NCI-H345 treated with DMSO at 0.1 percent for 48 hours (cell line): ENCODE measurements at regions not wholly inside any gene's neighbourhood (a gene's known extent, or its start where the extent isn't known, plus 50 kb on each side); places are given as distances from the start of the nearest gene placed in this dataset.
"Not testable (repeated sequence)": the region's sequence is repeated elsewhere in the genome, so short reads cannot be mapped to it uniquely, and the experiment has no call there.

Experiments used
- DNase-seq: peaks from one replicate; lab custom pipeline; 2025; ENCODE audit not compliant: unreplicated experiment; lab: John Stamatoyannopoulos, UW

GRCh38 chr13:58472483-58472882, 840.9 kb downstream of the PCDH17 start:
- DNase-seq = no peak

- DNase-seq = no peak
Measured at GRCh38 chr13:58474581-58474980, 843.0 kb downstream of the PCDH17 start.

- DNase-seq = no peak
Measured at GRCh38 chr13:58476206-58476918, 844.8 kb downstream of the PCDH17 start.

GRCh38 chr13:58478858-58479257, 847.3 kb downstream of the PCDH17 start:
- no peak for DNase-seq

GRCh38 chr13:58480061-58480460, 848.5 kb downstream of the PCDH17 start:
- no peak for DNase-seq

- no peak for DNase-seq
Measured at GRCh38 chr13:58488251-58488650, 856.7 kb downstream of the PCDH17 start.

- no peak for DNase-seq
Measured at GRCh38 chr13:58495668-58496067, 864.1 kb downstream of the PCDH17 start.

GRCh38 chr13:58500938-58501337, 869.4 kb downstream of the PCDH17 start:
- no peak for DNase-seq

GRCh38 chr13:58504202-58504700, 872.7 kb downstream of the PCDH17 start:
- DNase-seq = not testable (repeated sequence)

- DNase-seq = not testable (repeated sequence)
Measured at GRCh38 chr13:58505262-58505920, 873.8 kb downstream of the PCDH17 start.

GRCh38 chr13:58528351-58528750, 896.8 kb downstream of the PCDH17 start:
- DNase-seq = no peak

GRCh38 chr13:58531614-58532013, 900.1 kb downstream of the PCDH17 start:
- no peak for DNase-seq

- no peak for DNase-seq
Measured at GRCh38 chr13:58542530-58542929, 911.0 kb downstream of the PCDH17 start.

GRCh38 chr13:58547419-58547818, 915.9 kb downstream of the PCDH17 start:
- no peak for DNase-seq

GRCh38 chr13:58566176-58566575, 934.6 kb downstream of the PCDH17 start:
- DNase-seq = no peak

GRCh38 chr13:58573743-58574142, 942.2 kb downstream of the PCDH17 start:
- DNase-seq = no peak

GRCh38 chr13:58574791-58575190, 943.2 kb downstream of the PCDH17 start:
- DNase-seq = no peak

- DNase-seq = no peak
Measured at GRCh38 chr13:58579468-58579867, 947.9 kb downstream of the PCDH17 start.

- DNase-seq = no peak
Measured at GRCh38 chr13:58583966-58584365, 952.4 kb downstream of the PCDH17 start.

- no peak for DNase-seq
Measured at GRCh38 chr13:58584610-58585009, 953.1 kb downstream of the PCDH17 start.

GRCh38 chr13:58587183-58587582, 955.6 kb downstream of the PCDH17 start:
- DNase-seq = no peak

GRCh38 chr13:58592052-58592451, 960.5 kb downstream of the PCDH17 start:
- no peak for DNase-seq
